HG03135 (cell line): ENCODE measurements at regions not wholly inside any gene's neighbourhood (a gene's known extent, or its start where the extent isn't known, plus 50 kb on each side); places are given as distances from the start of the nearest gene placed in this dataset.

Source experiments
- ATAC-seq: cut with Tn5 transposase; IDR thresholded peaks from one replicate; pipeline ENCODE4 v1.9.1; 2021; ENCODE audit warnings: mild to moderate bottlenecking, moderate library complexity; ENCODE audit not compliant: unreplicated experiment

- ATAC-seq: no peak
Measured at GRCh38 chr2:43057742-43058725, 168.4 kb downstream of the ZFP36L2 start.

GRCh38 chr2:43057026-43057741 lies 169.2 kb downstream of the ZFP36L2 start:
- ATAC-seq: no peak

- no peak for ATAC-seq
Measured at GRCh38 chr2:43055985-43056384, 170.4 kb downstream of the ZFP36L2 start.

GRCh38 chr2:43055086-43055912 lies 171.1 kb downstream of the ZFP36L2 start:
- no peak for ATAC-seq

GRCh38 chr2:43054367-43054766 lies 172.0 kb downstream of the ZFP36L2 start:
- no peak for ATAC-seq

GRCh38 chr2:43052944-43053306 lies 173.5 kb downstream of the ZFP36L2 start:
- ATAC-seq: no peak

GRCh38 chr2:43052204-43052943 lies 174.0 kb downstream of the ZFP36L2 start:
- no peak for ATAC-seq

- ATAC-seq: no peak
Measured at GRCh38 chr2:43051338-43051737, 175.1 kb downstream of the ZFP36L2 start.

GRCh38 chr2:43050866-43051265 lies 175.5 kb downstream of the ZFP36L2 start:
- ATAC-seq: no peak

- ATAC-seq: no peak
Measured at GRCh38 chr2:43049836-43050801, 176.3 kb downstream of the ZFP36L2 start.

GRCh38 chr2:43047187-43047780 lies 179.1 kb downstream of the ZFP36L2 start:
- no peak for ATAC-seq

- no peak for ATAC-seq
Measured at GRCh38 chr2:43045866-43046265, 180.5 kb downstream of the ZFP36L2 start.

GRCh38 chr2:43044093-43044681 lies 182.2 kb downstream of the ZFP36L2 start:
- no peak for ATAC-seq

GRCh38 chr2:43043553-43043870 lies 182.9 kb downstream of the ZFP36L2 start:
- no peak for ATAC-seq

- no peak for ATAC-seq
Measured at GRCh38 chr2:43041661-43042360, 184.6 kb downstream of the ZFP36L2 start.

- ATAC-seq: no peak
Measured at GRCh38 chr2:43041173-43041591, 185.2 kb downstream of the ZFP36L2 start.

- ATAC-seq: no peak
Measured at GRCh38 chr2:43040084-43040854, 186.1 kb downstream of the ZFP36L2 start.
